ENCODE measurements at regions not wholly inside any gene's neighbourhood (a gene's known extent, or its start where the extent isn't known, plus 50 kb on each side); places are given as distances from the start of the nearest gene placed in this dataset.
A peak's percentile ranks its signal among the peaks of the same experiment; 100 is the strongest.

DNA sequence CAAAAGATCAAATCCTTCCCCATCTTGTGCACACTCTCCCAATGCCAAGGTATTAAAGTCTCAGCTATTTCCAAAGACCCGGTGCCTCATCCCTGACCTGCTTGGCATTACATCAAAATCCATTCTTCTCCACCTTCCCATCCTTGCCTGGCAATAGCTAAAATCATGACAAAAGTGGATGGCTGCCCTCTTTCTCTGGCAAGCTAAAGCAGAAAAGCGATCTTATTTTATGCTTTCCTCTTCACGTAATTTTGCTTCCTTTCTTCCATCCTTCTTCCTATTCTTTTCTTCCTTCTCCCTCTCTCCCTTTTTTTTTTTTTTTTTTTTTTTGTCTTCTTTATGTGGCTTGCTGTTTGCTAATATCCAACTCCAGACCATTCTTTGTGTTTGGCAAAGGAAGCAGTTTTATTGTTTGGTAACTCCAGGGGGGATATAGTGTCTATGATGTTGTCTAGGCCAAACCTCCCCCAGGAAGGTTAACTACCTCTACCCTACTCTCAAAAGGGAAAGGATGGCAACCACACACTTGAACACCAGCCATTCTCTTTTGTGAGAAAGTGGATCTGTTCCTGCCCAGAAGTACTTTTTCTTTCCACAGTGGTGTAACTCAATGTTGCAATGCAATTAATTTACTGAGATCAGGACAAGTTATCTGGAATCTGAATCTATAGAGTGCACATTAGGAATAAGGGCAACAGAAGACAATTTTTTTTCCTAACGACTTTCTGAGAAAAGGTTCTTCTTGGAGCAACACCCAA is 120.9 kb upstream of the TMEM161B start:
- no peak for DNase-seq
- in situ Hi-C loops (cut with MboI; ENCODE audit: low pct_unique_long_range_greater_than_20kb, low sequenced_read_pairs) = no loop called here

DNA sequence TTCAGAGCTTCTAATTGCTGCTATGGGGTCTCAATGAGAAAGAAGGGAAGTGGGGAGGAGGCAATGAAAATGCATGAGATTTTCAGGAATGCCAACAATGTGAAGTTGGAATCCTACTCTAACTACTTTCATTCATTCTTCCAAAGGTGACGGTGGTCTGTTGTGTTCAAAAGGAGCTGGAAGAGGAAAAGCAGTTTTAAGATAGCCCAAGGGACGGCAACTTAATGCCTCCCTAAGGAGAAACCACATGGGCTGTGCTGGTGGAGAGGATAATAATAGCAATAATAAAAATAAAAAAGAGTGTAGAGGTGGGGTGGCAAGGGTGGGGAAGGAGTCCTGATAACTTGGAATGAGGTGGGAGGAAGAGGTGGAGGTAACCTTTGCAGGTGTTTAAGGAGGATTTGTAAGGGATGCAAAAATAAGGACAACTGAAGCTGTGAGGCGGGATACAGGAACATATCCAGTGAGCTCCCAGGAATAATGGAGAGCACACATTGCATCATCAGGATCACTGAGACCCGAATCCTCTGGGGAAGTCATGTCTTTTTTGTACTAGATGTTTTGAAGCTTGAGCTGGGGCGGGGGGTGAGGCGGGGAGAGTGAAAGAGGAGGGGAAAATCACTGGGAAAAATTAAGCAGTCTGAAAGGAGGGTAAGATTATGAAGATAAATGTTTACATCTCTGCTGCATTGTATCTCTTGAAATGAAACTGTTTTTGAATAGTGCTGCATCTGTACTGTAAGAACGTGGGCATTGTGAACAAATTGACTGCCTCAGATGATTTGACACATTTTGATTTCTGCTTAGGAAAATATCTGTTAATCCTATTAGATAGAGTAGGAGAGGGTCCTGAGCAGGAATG is 120.1 kb upstream of the TMEM161B start:
- in situ Hi-C loops (cut with MboI; ENCODE audit: low pct_unique_long_range_greater_than_20kb, low sequenced_read_pairs) = no loop called here
- no peak for DNase-seq

DNA sequence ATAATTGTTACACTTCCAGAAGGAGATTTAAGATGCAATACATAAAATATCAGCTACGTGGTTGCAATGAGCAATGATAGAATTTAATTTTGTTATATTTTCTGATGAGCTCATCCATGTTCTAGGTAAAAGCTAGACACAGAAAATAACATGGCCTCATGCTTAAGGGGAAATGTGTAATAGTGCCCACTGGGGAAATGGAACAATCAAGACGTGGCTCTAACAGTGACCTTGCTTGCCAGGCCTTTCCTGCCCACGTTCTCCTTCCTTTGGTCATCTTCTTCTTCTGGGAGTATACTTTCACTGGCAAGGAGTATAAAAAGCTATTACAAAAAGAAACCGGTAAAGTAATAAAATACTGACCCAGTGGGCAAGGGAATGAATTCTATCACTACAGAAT is 116.2 kb upstream of the TMEM161B start:
- DNase-seq = no peak
- in situ Hi-C loops (cut with MboI; ENCODE audit: low pct_unique_long_range_greater_than_20kb, low sequenced_read_pairs) = no loop called here

DNA sequence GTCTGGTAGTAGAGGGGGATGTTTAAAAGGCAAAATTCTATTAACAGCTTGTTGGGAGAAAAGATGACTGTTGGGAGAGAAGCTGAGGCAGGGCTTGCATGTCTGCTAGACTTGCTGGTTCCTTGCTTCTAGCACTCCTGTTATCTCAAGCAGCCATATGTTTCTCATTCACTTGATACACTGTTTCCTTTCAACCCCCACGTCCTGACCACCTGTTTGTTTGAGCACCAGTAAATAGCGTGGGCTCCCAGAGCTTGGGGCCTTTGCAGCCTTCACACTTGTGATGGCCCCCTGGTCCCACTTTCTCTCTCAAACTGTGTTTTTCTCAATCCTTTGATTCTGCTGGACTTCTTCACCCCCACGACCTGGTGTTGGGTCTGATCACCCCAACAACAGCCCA is 111.7 kb upstream of the TMEM161B start:
- in situ Hi-C loops (cut with MboI; ENCODE audit: low pct_unique_long_range_greater_than_20kb, low sequenced_read_pairs) = no loop called here
- peak; percentile 4 for DNase-seq

DNA sequence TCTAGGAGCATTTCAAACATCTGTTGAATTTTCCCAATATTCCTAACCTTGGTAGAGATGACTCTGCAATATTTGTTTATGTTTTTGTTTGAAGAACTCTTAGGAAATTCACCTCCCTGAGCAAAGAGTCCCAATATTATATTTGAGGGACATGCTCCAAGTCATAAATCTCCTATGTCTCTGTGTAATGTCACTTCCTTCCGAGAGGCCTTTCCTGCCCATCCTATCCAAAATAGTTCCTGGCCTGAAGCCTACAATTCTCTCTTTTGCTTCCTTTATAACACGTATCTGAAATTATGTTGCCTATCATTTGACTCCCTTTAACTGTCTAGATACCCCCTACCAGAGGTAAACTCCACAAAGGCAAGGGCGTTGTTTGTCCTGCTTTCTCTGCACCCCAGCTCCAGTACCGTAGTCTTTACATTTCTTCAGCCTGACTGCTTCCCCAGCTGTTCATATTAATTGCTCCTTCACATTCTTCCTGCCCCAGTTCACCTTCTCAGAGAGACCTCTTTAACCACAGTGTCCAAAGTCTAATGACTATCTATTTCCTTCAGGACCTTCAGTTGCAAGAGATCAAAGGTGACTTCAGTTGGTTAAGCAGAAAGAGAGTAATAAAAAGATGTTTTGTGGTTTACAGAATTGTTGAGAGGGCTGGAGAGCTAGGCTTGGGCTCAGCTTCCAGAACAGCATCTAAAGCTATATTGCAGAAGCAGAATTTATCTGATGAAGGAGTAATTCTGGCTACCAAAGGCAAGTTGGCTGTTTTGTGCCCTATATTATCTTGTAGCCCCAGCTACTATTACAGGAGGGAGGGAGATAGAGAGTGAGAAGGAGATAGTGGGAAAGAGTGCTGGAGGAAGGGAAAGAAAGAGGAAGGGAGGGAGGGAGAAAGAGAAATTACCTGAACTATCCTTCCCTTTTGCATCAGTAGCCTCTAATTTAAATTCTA is 109.3 kb upstream of the TMEM161B start:
- in situ Hi-C loops (cut with MboI; ENCODE audit: low pct_unique_long_range_greater_than_20kb, low sequenced_read_pairs) = no loop called here
- DNase-seq = peak; percentile 57

DNA sequence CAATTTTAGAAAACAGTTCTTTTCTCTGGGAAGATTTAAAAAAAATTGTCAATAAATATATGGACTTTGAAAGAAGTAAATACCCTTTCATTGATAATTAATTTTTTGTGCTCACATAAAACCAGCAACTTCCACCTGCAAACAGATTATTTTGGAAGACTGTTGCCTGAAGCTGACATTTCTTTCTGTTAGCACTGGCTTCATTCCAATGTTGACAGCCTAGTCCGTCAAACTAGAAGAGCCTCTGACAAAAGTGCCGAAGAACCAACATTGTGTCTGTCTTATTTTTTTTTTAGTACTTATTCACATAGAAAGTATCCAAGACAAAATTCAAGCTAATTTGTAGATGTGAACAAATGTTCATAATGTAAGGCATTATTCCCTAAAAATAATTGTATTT is 108.6 kb upstream of the TMEM161B start:
- no peak for DNase-seq
- in situ Hi-C loops (cut with MboI; ENCODE audit: low pct_unique_long_range_greater_than_20kb, low sequenced_read_pairs) = no loop called here

DNA sequence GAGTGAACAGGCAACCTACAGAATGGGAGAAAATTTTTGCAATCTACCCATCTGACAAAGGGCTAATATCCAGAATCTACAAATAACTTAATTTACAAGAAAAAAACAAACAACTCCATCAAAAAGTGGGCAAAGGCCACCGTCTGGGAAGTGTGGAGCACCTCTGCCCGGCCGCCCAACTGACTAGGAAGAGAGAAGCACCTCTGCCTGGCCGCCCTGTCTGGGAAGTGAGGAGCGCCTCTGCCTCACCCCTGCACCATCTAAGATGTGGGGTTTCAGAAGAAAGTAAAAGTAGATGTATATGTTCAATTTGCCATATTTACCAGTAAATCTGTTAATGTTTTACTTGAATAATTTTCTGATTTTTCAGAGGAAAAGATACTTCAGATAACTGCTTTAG is 108.1 kb upstream of the TMEM161B start:
- no peak for DNase-seq
- in situ Hi-C loops (cut with MboI; ENCODE audit: low pct_unique_long_range_greater_than_20kb, low sequenced_read_pairs) = no loop called here

DNA sequence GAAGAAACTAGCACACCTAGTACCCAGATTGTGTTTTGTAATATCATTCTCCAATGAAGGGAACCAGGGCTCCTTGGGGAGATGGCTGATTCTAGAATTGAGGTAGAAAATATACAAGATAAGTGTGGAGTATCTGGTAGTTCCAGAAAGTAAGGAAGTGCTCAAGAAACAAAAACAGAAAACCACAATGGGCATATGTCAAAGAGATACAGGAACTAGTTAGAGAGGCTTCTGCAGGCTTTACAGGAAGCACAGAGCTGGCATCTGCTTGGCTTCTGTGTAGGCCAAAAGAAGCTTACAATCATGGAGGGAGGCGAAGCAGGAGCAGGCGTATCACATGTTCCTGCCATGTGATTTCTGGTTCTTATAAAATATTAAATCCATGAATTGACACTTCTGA is 105.7 kb upstream of the TMEM161B start:
- in situ Hi-C loops (cut with MboI; ENCODE audit: low pct_unique_long_range_greater_than_20kb, low sequenced_read_pairs) = no loop called here
- peak; percentile 64 for DNase-seq

DNA sequence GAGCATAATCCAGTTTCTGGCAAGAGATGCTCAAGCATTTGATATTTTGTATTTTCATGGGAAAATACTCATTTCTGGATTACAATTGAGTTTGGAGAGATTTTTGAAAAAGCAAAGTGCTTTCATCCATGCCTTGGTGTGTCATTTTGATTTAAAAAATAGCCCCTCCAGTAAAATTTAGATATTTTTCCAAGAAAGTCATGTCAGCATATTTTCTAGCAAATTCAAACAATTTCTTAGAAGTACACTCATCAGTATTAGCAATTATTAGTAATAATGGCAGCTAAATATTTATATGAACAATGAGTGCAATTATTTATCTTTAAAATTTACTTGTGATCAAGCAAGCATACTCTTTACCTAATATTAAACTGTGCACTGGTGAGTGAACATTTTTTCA is 102.2 kb upstream of the TMEM161B start:
- no peak for DNase-seq
- in situ Hi-C loops (cut with MboI; ENCODE audit: low pct_unique_long_range_greater_than_20kb, low sequenced_read_pairs) = no loop called here

DNA sequence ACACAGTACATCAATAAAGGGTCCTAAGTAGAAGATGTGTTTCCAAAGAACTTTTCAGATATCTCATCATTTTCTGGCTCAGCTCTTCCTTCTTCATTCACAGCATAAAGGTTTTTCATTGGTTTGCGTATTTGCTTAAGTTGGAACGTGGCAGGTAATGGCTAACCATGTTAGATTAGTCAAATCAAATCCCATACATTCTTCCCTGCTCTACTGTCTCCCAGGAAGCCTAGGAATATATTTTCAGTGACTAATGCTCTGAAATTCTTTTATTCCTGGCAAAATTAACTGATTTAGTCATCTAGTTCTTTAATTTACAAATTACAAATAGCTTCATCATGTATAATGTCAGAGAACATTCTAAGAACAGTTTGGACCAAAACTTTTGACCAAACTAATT is 99.6 kb upstream of the TMEM161B start:
- DNase-seq = no peak
- in situ Hi-C loops (cut with MboI; ENCODE audit: low pct_unique_long_range_greater_than_20kb, low sequenced_read_pairs) = no loop called here

DNA sequence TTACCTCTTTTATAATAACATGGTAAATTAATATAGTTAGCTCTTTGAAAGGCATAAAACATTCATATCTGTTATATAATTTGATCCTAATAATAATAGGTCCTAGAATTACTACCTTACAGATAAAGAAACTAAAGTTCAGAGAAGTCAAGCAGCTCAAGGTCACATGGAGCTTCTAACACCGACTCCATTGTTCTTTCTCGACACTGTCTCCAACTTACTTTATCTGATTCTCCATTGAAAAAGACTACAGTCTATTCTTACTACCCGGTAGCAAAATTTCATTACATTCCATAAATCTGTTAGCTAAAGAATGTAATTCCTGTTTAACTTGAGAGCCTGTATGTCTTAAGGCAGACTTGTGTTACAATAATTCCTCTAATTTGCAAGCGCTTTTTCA is 96.3 kb upstream of the TMEM161B start:
- in situ Hi-C loops (cut with MboI; ENCODE audit: low pct_unique_long_range_greater_than_20kb, low sequenced_read_pairs) = no loop called here
- DNase-seq = no peak

DNA sequence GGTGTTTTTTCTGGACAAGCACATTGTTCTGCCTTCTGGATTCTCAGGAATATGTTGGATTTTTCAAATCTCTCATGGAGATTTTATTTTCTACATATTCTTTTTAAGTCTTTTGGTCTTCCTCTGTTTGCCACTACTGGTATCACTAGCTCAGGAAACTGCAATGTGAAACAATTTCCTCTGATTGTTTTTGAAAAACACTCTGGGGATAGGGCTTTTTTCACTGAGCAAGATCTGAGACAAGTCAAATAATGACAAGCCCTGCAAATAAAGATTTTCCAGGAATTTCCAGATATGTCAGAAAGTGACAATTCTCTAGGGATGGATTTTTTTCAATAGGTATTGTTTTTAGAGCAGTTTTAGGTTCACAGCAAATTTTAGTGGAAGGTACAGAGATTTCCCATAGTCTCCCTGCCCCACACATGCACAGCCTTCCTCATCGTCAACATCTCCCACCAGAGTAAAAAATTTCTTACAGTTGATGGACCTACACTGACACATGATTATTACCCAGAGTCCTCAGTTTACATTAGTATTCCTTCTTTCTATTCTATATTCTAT is 86.9 kb upstream of the TMEM161B start:
- DNase-seq = no peak
- in situ Hi-C loops (cut with MboI; ENCODE audit: low pct_unique_long_range_greater_than_20kb, low sequenced_read_pairs) = no loop called here

DNA sequence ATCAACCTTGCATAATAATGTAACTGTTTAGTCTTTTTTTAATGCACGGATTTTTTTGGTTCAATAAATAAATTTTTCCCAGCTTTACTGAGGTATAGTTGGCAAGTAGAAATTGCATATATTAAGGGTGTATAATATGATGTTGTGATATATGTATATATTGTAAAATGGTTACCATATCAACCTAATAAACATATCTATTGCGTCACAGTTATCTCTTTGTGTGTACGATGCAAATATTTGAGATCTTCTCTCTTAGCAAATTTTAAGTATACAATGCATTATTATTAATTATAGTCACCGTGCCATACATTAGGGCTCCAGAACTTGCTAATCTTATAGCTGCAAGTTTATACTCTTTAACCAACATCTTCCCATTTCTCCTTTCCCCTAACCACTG is 57.2 kb upstream of the TMEM161B start:
- no peak for DNase-seq
- in situ Hi-C loops (cut with MboI; ENCODE audit: low pct_unique_long_range_greater_than_20kb, low sequenced_read_pairs) = no loop called here

DNA sequence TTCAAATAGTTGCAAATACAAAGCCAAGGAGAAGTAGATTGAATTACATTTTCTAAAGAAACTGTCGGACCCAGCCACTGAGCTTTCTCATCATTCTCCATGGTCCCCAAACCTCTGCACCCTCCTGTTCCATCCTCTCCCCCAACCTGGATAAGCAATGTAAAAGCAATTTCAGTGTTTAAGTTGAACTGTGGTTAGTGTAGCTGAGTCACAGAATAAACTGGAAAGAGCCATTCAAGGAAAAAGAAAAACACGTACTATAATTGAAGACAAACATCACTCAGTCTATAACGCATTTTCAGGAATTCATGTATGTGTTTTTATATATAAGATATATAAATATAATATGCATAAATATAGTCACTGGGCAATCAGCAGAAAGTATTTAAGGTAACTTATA is 54.1 kb upstream of the TMEM161B start:
- DNase-seq = no peak
- in situ Hi-C loops (cut with MboI; ENCODE audit: low pct_unique_long_range_greater_than_20kb, low sequenced_read_pairs) = no loop called here

All from KBM-7 (cell line).